Lower leg skin (tissue), 4 donors: ENCODE measurements at regions not wholly inside any gene's neighbourhood (a gene's known extent, or its start where the extent isn't known, plus 50 kb on each side); places are given as distances from the start of the nearest gene placed in this dataset.

ENCODE experiments used
- DNase-seq, 2 donors: peaks; one replicate each; pipeline ENCODE4 v3.0.0-alpha.2; 2019; ENCODE audit warnings: low spot score in 2 of 2
- H3K4me3 ChIP-seq: fragments of 200-600 bp; sonication (generic); 2 replicates; pipeline ENCODE4 v1.5.1; 2017; ENCODE audit warnings: mild to moderate bottlenecking, low read depth; ENCODE audit not compliant: poor library complexity, severe bottlenecking
- CTCF ChIP-seq, 3 donors: fragments of 450-650 bp; IDR thresholded peaks; one replicate each; pipeline ENCODE4 v1.5.1; 2016; ENCODE audit warnings: antibody characterized with exemption in 3 of 3, mild to moderate bottlenecking in 3 of 3, moderate library complexity in 2 of 3
- POLR2A ChIP-seq, 2 donors: fragments of 450-650 bp; IDR thresholded peaks; one replicate each; pipeline ENCODE4 v1.6.1; 2016 to 2017; ENCODE audit warnings: antibody characterized with exemption in 2 of 2, mild to moderate bottlenecking in 1 of 2, moderate library complexity in 1 of 2
- WGBS, 2 donors: methylation state at CpG; one replicate each; pipeline ENCODE4 v1.1.5; 2018; 5-methylcytosine and 5-hydroxymethylcytosine counted together
- intact Hi-C: fragments of 100-400 bp; cut with DNase I; formaldehyde crosslinking; loops from one replicate; pipeline ENCODE4 v1.15.0; 2023; ENCODE audit warnings: low total_unique reads

GRCh38 chr10:88023676-88024075, 160.3 kb downstream of the PTEN start:
- TF ChIP-seq CTCF (IDR thresholded peaks at IDR 0.05) (no peak), POLR2A (IDR thresholded peaks at IDR 0.05) (no peak)
- DNase-seq: no peak
- 75 to 96% methylated on average over 1 of the region's 1 CpG for WGBS, 2 donors
- H3K4me3 ChIP-seq: no peak overlapping the region
- intact Hi-C loops: no loop called here

GRCh38 chr10:88026031-88026430, 162.6 kb downstream of the PTEN start:
- WGBS, 2 donors: 90 to 91% methylated on average over 3 of the region's 3 CpGs
- no peak for DNase-seq
- intact Hi-C loops: no loop called here
- no peak overlapping the region for H3K4me3 ChIP-seq
- no peak for TF ChIP-seq CTCF (IDR thresholded peaks at IDR 0.05)
- TF ChIP-seq POLR2A (IDR thresholded peaks at IDR 0.05): no peak

GRCh38 chr10:88027570-88027969, 164.1 kb downstream of the PTEN start:
- intact Hi-C loops: no loop called here
- 87 to 89% methylated on average over 4 of the region's 4 CpGs for WGBS, 2 donors
- no peak overlapping the region for H3K4me3 ChIP-seq
- TF ChIP-seq CTCF (IDR thresholded peaks at IDR 0.05) (no peak), POLR2A (IDR thresholded peaks at IDR 0.05) (no peak)
- peak in 1 of 2 donors; percentile 27 for DNase-seq

- no peak for TF ChIP-seq POLR2A (IDR thresholded peaks at IDR 0.05)
- TF ChIP-seq CTCF (IDR thresholded peaks at IDR 0.05): no peak
- intact Hi-C loops: no loop called here
- DNase-seq: no peak
- 94 to 96% methylated on average over 1 of the region's 1 CpG for WGBS, 2 donors
- H3K4me3 ChIP-seq: no peak overlapping the region
These were observed 164.6 kb downstream of the PTEN start for GRCh38 chr10:88028072-88028471.

GRCh38 chr10:88028654-88029053, 165.2 kb downstream of the PTEN start:
- no peak for DNase-seq
- H3K4me3 ChIP-seq: no peak overlapping the region
- intact Hi-C loops: no loop called here
- WGBS, 2 donors: 76 to 94% methylated on average over 1 of the region's 1 CpG
- TF ChIP-seq CTCF (IDR thresholded peaks at IDR 0.05): no peak
- TF ChIP-seq POLR2A (IDR thresholded peaks at IDR 0.05): no peak

- WGBS, 2 donors: 45 to 46% methylated on average over 1 of the region's 1 CpG
- intact Hi-C loops: no loop called here
- no peak for TF ChIP-seq POLR2A (IDR thresholded peaks at IDR 0.05)
- TF ChIP-seq CTCF (IDR thresholded peaks at IDR 0.05): no peak
- DNase-seq: no peak
- no peak overlapping the region for H3K4me3 ChIP-seq
These were observed 169.1 kb downstream of the PTEN start for GRCh38 chr10:88032566-88032965.
